Left renal cortex interstitium (tissue), 4 donors: ENCODE measurements at regions not wholly inside any gene's neighbourhood (a gene's known extent, or its start where the extent isn't known, plus 50 kb on each side); places are given as distances from the start of the nearest gene placed in this dataset.

Experiments
- DNase-seq, 4 donors: peaks; one replicate each; pipeline ENCODE4 v3.0.0-alpha.2; 2013; ENCODE audit warnings: low read depth in 4 of 4, low spot score in 2 of 4, missing footprints in 1 of 4

- DNase-seq = no peak
Observed at GRCh38 chr10:125462845-125463244, 220.1 kb downstream of the TEX36 start.

GRCh38 chr10:125460326-125460725 is 222.6 kb downstream of the TEX36 start:
- no peak for DNase-seq

- DNase-seq = no peak
Observed at GRCh38 chr10:125457406-125457805, 225.6 kb downstream of the TEX36 start.

GRCh38 chr10:125455855-125456254 is 227.1 kb downstream of the TEX36 start:
- peak in 1 of 4 donors; percentile 34 for DNase-seq

- no peak for DNase-seq
Observed at GRCh38 chr10:125455431-125455830, 227.5 kb downstream of the TEX36 start.

- no peak for DNase-seq
Observed at GRCh38 chr10:125451319-125451718, 231.6 kb downstream of the TEX36 start.

GRCh38 chr10:125450218-125450617 is 232.7 kb downstream of the TEX36 start:
- no peak for DNase-seq

GRCh38 chr10:125449571-125449970 is 233.4 kb downstream of the TEX36 start:
- DNase-seq = no peak

- DNase-seq = no peak
Observed at GRCh38 chr10:125448596-125448995, 234.4 kb downstream of the TEX36 start.

- DNase-seq = no peak
Observed at GRCh38 chr10:125444790-125445189, 238.2 kb downstream of the TEX36 start.

- no peak for DNase-seq
Observed at GRCh38 chr10:125442856-125443540, 240.0 kb downstream of the TEX36 start.

- DNase-seq = no peak
Observed at GRCh38 chr10:125441151-125441550, 241.8 kb downstream of the TEX36 start.

GRCh38 chr10:125431149-125431548 is 251.8 kb downstream of the TEX36 start:
- no peak for DNase-seq

- no peak for DNase-seq
Observed at GRCh38 chr10:125428054-125428453, 254.9 kb downstream of the TEX36 start.

- no peak for DNase-seq
Observed at GRCh38 chr10:125424191-125424847, 258.6 kb downstream of the TEX36 start.

- no peak for DNase-seq
Observed at GRCh38 chr10:125423569-125423968, 259.4 kb downstream of the TEX36 start.

GRCh38 chr10:125419831-125420230 is 259.5 kb upstream of the CTBP2 start:
- DNase-seq = no peak

GRCh38 chr10:125419146-125419545 is 258.8 kb upstream of the CTBP2 start:
- no peak for DNase-seq

GRCh38 chr10:125417605-125418004 is 257.2 kb upstream of the CTBP2 start:
- DNase-seq = no peak

GRCh38 chr10:125415964-125416363 is 255.6 kb upstream of the CTBP2 start:
- no peak for DNase-seq

- no peak for DNase-seq
Observed at GRCh38 chr10:125415006-125415633, 254.8 kb upstream of the CTBP2 start.

GRCh38 chr10:125411724-125412123 is 251.4 kb upstream of the CTBP2 start:
- DNase-seq = no peak
